H1 (cell line): ENCODE measurements at regions not wholly inside any gene's neighbourhood (a gene's known extent, or its start where the extent isn't known, plus 50 kb on each side); places are given as distances from the start of the nearest gene placed in this dataset.

Experiments used
- CTCF ChIA-PET: fragments of 300-600 bp; sonication (Branson Sonifier 250); formaldehyde crosslinking; loops from one replicate; lab custom pipeline; 2021; ENCODE audit not compliant: partially characterized antibody; lab: Charles Lee
- POLR2A ChIA-PET: fragments of 300-600 bp; sonication (Branson Sonifier 250); formaldehyde crosslinking; loops from one replicate; lab custom pipeline; 2021; ENCODE audit warnings: inconsistent platforms; ENCODE audit not compliant: partially characterized antibody; lab: Charles Lee
- DNase-seq, 2 experiments: peaks; one replicate each; pipeline versions ENCODE4 v3.0.0 to v3.0.0-alpha.2; 2010 to 2022; ENCODE audit warnings: low spot score in 2 of 2, low read depth in 1 of 2, mixed read lengths in 1 of 2
- FAIRE-seq: peaks from 2 replicates; lab custom pipeline; 2011; peaks lifted over from hg19 to GRCh38; lab: Jason Lieb, UNC
- H2AFZ ChIP-seq: 2 replicates; pipeline ENCODE4 v1.8.1; 2012; ENCODE audit warnings: low read length, inconsistent platforms
- H2AK5ac ChIP-seq: 2 replicates; pipeline ENCODE4 v1.6.1; 2013; ENCODE audit warnings: low read depth, low read length
- H2BK120ac ChIP-seq: replicated peaks from 2 replicates; pipeline ENCODE3; 2013; ENCODE audit warnings: low read depth, low read length, inconsistent platforms
- H2BK12ac ChIP-seq: 2 replicates; pipeline ENCODE4 v1.6.1; 2013; ENCODE audit warnings: low read depth, low read length
- H2BK15ac ChIP-seq: 2 replicates; pipeline ENCODE4 v1.6.1; 2013; ENCODE audit warnings: low read length
- H2BK20ac ChIP-seq: 2 replicates; pipeline ENCODE4 v1.6.1; 2013; ENCODE audit warnings: low read length
- H2BK5ac ChIP-seq: 2 replicates; pipeline ENCODE4 v1.6.1; 2013; ENCODE audit warnings: low read depth, low read length
- H3K14ac ChIP-seq: 2 replicates; pipeline ENCODE4 v1.6.1; 2013; ENCODE audit warnings: inconsistent platforms; ENCODE audit not compliant: insufficient read length
- H3K18ac ChIP-seq: 2 replicates; pipeline ENCODE4 v1.6.1; 2013; ENCODE audit warnings: low read length; ENCODE audit errors: extremely low read depth
- H3K23ac ChIP-seq: 2 replicates; pipeline ENCODE4 v1.6.1; 2013; ENCODE audit warnings: inconsistent platforms; ENCODE audit not compliant: insufficient read length
- H3K23me2 ChIP-seq: 2 replicates; pipeline ENCODE4 v1.6.1; 2013; ENCODE audit warnings: low read depth, low read length
- H3K27ac ChIP-seq: 2 replicates; pipeline ENCODE4 v1.6.1; 2011; ENCODE audit warnings: low read depth, low read length, inconsistent platforms
- H3K27me3 ChIP-seq, 4 experiments: replicated peaks in 1 of 4; 1 replicate in 1 of 4; 2 replicates in 3 of 4; pipeline versions ENCODE4 v1.6.1 to v1.8.1; 2011 to 2013; ENCODE audit warnings: low read length in 3 of 4, mild to moderate bottlenecking in 3 of 4, inconsistent platforms in 2 of 4, mixed read lengths in 2 of 4, moderate library complexity in 1 of 4; ENCODE audit not compliant: control insufficient read depth in 3 of 4, insufficient read depth in 3 of 4; ENCODE audit errors: extremely low read depth in 1 of 4
- H3K36me3 ChIP-seq, 4 experiments: 2 replicates each; pipeline versions ENCODE4 v1.6.1 to v1.8.1; 2011 to 2013; ENCODE audit warnings: mild to moderate bottlenecking in 4 of 4, low read length in 3 of 4, moderate library complexity in 2 of 4, control low read depth in 1 of 4, inconsistent platforms in 1 of 4; ENCODE audit not compliant: insufficient read depth in 4 of 4, control insufficient read depth in 2 of 4
- H3K4ac ChIP-seq: replicated peaks from 2 replicates; pipeline ENCODE3; 2013; ENCODE audit warnings: low read length, low read depth, mixed read lengths, inconsistent platforms; ENCODE audit not compliant: insufficient read length
- H3K4me1 ChIP-seq, 4 experiments: replicated peaks in 1 of 4; 1 replicate in 1 of 4; 2 replicates in 3 of 4; pipeline versions ENCODE4 v1.6.1 to v1.8.1; 2011 to 2013; ENCODE audit warnings: low read length in 3 of 4, inconsistent platforms in 2 of 4, mixed read lengths in 1 of 4; ENCODE audit not compliant: insufficient read depth in 4 of 4, control insufficient read depth in 3 of 4
- H3K4me2 ChIP-seq, 2 experiments: 2 replicates each; pipeline versions ENCODE4 v1.6.1 to v1.8.1; 2011 to 2013; ENCODE audit warnings: low read depth in 2 of 2, low read length in 2 of 2, control low read depth in 1 of 2, inconsistent platforms in 1 of 2, mild to moderate bottlenecking in 1 of 2; ENCODE audit not compliant: insufficient read depth in 1 of 2
- H3K4me3 ChIP-seq, 4 experiments: fragments of 200-600, 300-600 bp in 1 of 4; sonication (generic), shearing (Covaris generic), sonication (Bioruptor Twin) in 1 of 4; 2 replicates each; pipeline versions ENCODE4 v1.5.1 to v1.8.1; 2011 to 2016; ENCODE audit warnings: low read length in 4 of 4, low read depth in 3 of 4, control low read depth in 2 of 4, inconsistent platforms in 2 of 4, mild to moderate bottlenecking in 2 of 4, mixed read lengths in 1 of 4, moderate library complexity in 1 of 4; ENCODE audit not compliant: insufficient read depth in 2 of 4; ENCODE audit errors: extremely low read depth in 1 of 4
- H3K56ac ChIP-seq: replicated peaks from 2 replicates; pipeline ENCODE3; 2013; ENCODE audit warnings: low read depth, mild to moderate bottlenecking, mixed read lengths, low read length, inconsistent platforms; ENCODE audit not compliant: insufficient read length
- H3K79me1 ChIP-seq: 2 replicates; pipeline ENCODE4 v1.6.1; 2013; ENCODE audit warnings: low read depth, low read length, control low read depth
- H3K79me2 ChIP-seq, 2 experiments: 2 replicates each; pipeline versions ENCODE4 v1.6.1 to v1.8.1; 2012 to 2013; ENCODE audit warnings: low read length in 2 of 2, mild to moderate bottlenecking in 2 of 2, inconsistent platforms in 1 of 2; ENCODE audit not compliant: insufficient read depth in 2 of 2, control insufficient read depth in 1 of 2
- H3K9ac ChIP-seq, 4 experiments: replicated peaks in 1 of 4; 1 replicate in 1 of 4; 2 replicates in 3 of 4; pipeline versions ENCODE4 v1.6.1 to v1.8.1; 2011 to 2013; ENCODE audit warnings: low read depth in 3 of 4, low read length in 3 of 4, control low read depth in 2 of 4, mild to moderate bottlenecking in 2 of 4, moderate library complexity in 2 of 4, inconsistent platforms in 1 of 4; ENCODE audit errors: extremely low read depth in 1 of 4
- H3K9me3 ChIP-seq, 2 experiments: 2 replicates each; pipeline versions ENCODE4 v1.6.1 to v1.8.1; 2012 to 2013; ENCODE audit warnings: mild to moderate bottlenecking in 2 of 2, moderate library complexity in 2 of 2, control low read depth in 1 of 2, inconsistent platforms in 1 of 2, low read depth in 1 of 2, low read length in 1 of 2, mixed read lengths in 1 of 2; ENCODE audit not compliant: insufficient read depth in 2 of 2
- H4K20me1 ChIP-seq, 2 experiments: replicated peaks in 1 of 2; 2 replicates each; pipeline versions ENCODE3 to v1.8.1; 2011 to 2013; ENCODE audit warnings: inconsistent platforms in 2 of 2, low read length in 2 of 2, mild to moderate bottlenecking in 1 of 2; ENCODE audit not compliant: insufficient read depth in 2 of 2, control insufficient read depth in 1 of 2
- H4K5ac ChIP-seq: 2 replicates; pipeline ENCODE4 v1.6.1; 2013; ENCODE audit warnings: low read length, low read depth, mixed read lengths, inconsistent platforms; ENCODE audit not compliant: insufficient read length
- H4K8ac ChIP-seq: 2 replicates; pipeline ENCODE4 v1.8.0; 2013; ENCODE audit warnings: mild to moderate bottlenecking, moderate library complexity, low read length, inconsistent platforms; ENCODE audit not compliant: insufficient read depth; ENCODE audit errors: extremely low read depth
- H4K91ac ChIP-seq: replicated peaks from 2 replicates; pipeline ENCODE3; 2013; ENCODE audit warnings: low read length, mixed read lengths, inconsistent platforms; ENCODE audit not compliant: insufficient read length
- BACH1 ChIP-seq: IDR thresholded peaks from 2 replicates; pipeline ENCODE4 v1.6.1; 2012; ENCODE audit warnings: low read length, improper control_type of control experiment
- BCL11A ChIP-seq, 2 experiments: IDR thresholded peaks; one replicate each; pipeline ENCODE4 v1.6.1; 2011; ENCODE audit warnings: low read depth in 2 of 2, low read length in 2 of 2, mild to moderate bottlenecking in 2 of 2
- CBX5 ChIP-seq: fragments of 300-800, 300-1000 bp; sonication (generic); IDR thresholded peaks from 2 replicates; pipeline ENCODE4 v1.7.1; 2016; ENCODE audit warnings: antibody characterized with exemption, low read length, low read depth
- CREB1 ChIP-seq: IDR thresholded peaks from 2 replicates; pipeline ENCODE4 v1.6.1; 2012; ENCODE audit warnings: inconsistent platforms
- E2F6 ChIP-seq: IDR thresholded peaks from 2 replicates; pipeline ENCODE4 v1.6.1; 2012; ENCODE audit warnings: inconsistent platforms
- GTF2F1 ChIP-seq: IDR thresholded peaks from 2 replicates; pipeline ENCODE4 v1.6.1; 2012; ENCODE audit warnings: low read depth, low read length, improper control_type of control experiment, borderline replicate concordance
- KDM1A ChIP-seq: fragments of 200-600, 300-600 bp; sonication (generic); IDR thresholded peaks from 2 replicates; pipeline ENCODE4 v1.7.1; 2016; ENCODE audit warnings: mild to moderate bottlenecking, low read length, borderline replicate concordance
- MAFK ChIP-seq: IDR thresholded peaks from 2 replicates; pipeline ENCODE4 v1.6.1; 2012; ENCODE audit warnings: low read depth, mild to moderate bottlenecking, improper control_type of control experiment, low read length
- POLR2A ChIP-seq, 2 experiments: IDR thresholded peaks; 1 replicate in 1 of 2; 2 replicates in 1 of 2; pipeline ENCODE4 v1.6.1; 2011; ENCODE audit warnings: low read depth in 2 of 2, low read length in 2 of 2, mild to moderate bottlenecking in 2 of 2; ENCODE audit errors: control extremely low read depth in 1 of 2
- RAD21 ChIP-seq, 2 experiments: IDR thresholded peaks in 1 of 2; conservative IDR thresholded peaks in 1 of 2; 2 replicates each; pipeline ENCODE4 v1.6.1; 2011; ENCODE audit warnings: low read depth in 2 of 2, low read length in 2 of 2, improper control_type of control experiment in 1 of 2, inconsistent platforms in 1 of 2, mild to moderate bottlenecking in 1 of 2, moderate library complexity in 1 of 2
- RXRA ChIP-seq: IDR thresholded peaks from 2 replicates; pipeline ENCODE4 v1.6.1; 2011; ENCODE audit warnings: low read depth, mild to moderate bottlenecking, low read length, moderate library complexity; ENCODE audit not compliant: insufficient read depth
- SIRT6 ChIP-seq: IDR thresholded peaks from one replicate; pipeline ENCODE4 v1.7.1; 2012; ENCODE audit warnings: low read length, inconsistent platforms
- SIX5 ChIP-seq: IDR thresholded peaks from 2 replicates; pipeline ENCODE4 v1.6.1; 2011; ENCODE audit warnings: mild to moderate bottlenecking, low read depth, low read length
- SUZ12 ChIP-seq: fragments of 200-600 bp; sonication (generic); IDR thresholded peaks from 2 replicates; pipeline ENCODE4 v1.6.1; 2012; ENCODE audit warnings: mild to moderate bottlenecking, inconsistent platforms, low read length, moderate library complexity, mixed read lengths
- TAF7 ChIP-seq: optimal IDR thresholded peaks from 2 replicates; pipeline ENCODE3; 2011; ENCODE audit warnings: low read depth, mild to moderate bottlenecking, inconsistent platforms, low read length, moderate library complexity, borderline replicate concordance
- WGBS, 2 experiments: shearing (Covaris generic) in 1 of 2; methylation state at CpG; one replicate each; pipeline versions ENCODE4 v1.1.6 to v1.1.7; 2013 to 2015; ENCODE audit warnings: low lambda C conversion rate in 2 of 2, mixed read lengths in 2 of 2, inconsistent platforms in 1 of 2, low coverage in 1 of 2, missing lambda C conversion rate in 1 of 2; ENCODE audit not compliant: insufficient replicate concordance in 2 of 2, insufficient coverage in 1 of 2, insufficient read length in 1 of 2; ENCODE audit errors: extremely low coverage in 1 of 2, missing lambda C conversion rate in 1 of 2; 5-methylcytosine and 5-hydroxymethylcytosine counted together

GRCh38 chr2:43051338-43051737 lies 175.1 kb downstream of the ZFP36L2 start:
- Histone ChIP-seq H2BK20ac (no peak overlapping the region), H2AK5ac (no peak overlapping the region), H4K20me1 (no peaks in the 10 kb centered on the region), H3K27ac (no peak overlapping the region), H2BK15ac (no peak overlapping the region), H3K27me3 (no peaks in the 10 kb centered on the region; a peak in 2 of 7 replicates), H3K9me3 (no peaks in the 10 kb centered on the region), H3K56ac (no peak overlapping the region), H3K23ac (no peak overlapping the region), H4K91ac (no peak overlapping the region), H3K9ac (no peak overlapping the region), H4K8ac (no peak overlapping the region), H3K4me2 (no peak overlapping the region), H3K79me1 (no peaks in the 10 kb centered on the region), H3K4me1 (peaks cover 0 to 2% (median 0%) of the 10 kb centered on the region in 4 experiments; a peak in 2 of 7 replicates), H3K18ac (no peak overlapping the region), H3K14ac (no peak overlapping the region), H3K4ac (no peak overlapping the region), H2BK120ac (no peak overlapping the region), H2AFZ (no peak overlapping the region), H3K36me3 (no peaks in the 10 kb centered on the region), H2BK5ac (no peak overlapping the region), H3K23me2 (no peaks in the 10 kb centered on the region), H3K79me2 (no peaks in the 10 kb centered on the region), H3K4me3 (no peak overlapping the region), H4K5ac (no peak overlapping the region), H2BK12ac (no peak overlapping the region)
- POLR2A ChIA-PET, result interaction anchor here (0.7 to 0.9 kb wide), 2 partner anchors 128 to 167 kb away, joined by 3 read pairs; no protein-coding TSS in a partner anchor
- FAIRE-seq (no peak), DNase-seq (no peak)
- CTCF ChIA-PET, result interaction anchor here (1.1 to 1.9 kb wide), 5 partner anchors 10 to 68 kb away, joined by 3 to 7 read pairs (median 3); no protein-coding TSS in a partner anchor
- WGBS, 2 experiments, result 90% methylated on average over 7 of the region's 8 CpGs; no CpG with 5 or more reads in 1 of the 2 experiments
- TF ChIP-seq BCL11A (IDR thresholded peaks at IDR 0.05; ENCODE audit: low read depth in 2 of 2, low read length in 2 of 2), result no peak
- no peak for TF ChIP-seq KDM1A
- TF ChIP-seq BACH1, result no peak
- no peak for TF ChIP-seq SUZ12
- no peak for TF ChIP-seq CBX5
- no peak for TF ChIP-seq POLR2A (IDR thresholded peaks at IDR 0.05; ENCODE audit: control extremely low read depth in 1 of 2, low read depth in 2 of 2, low read length in 2 of 2)
- no peak for TF ChIP-seq E2F6
- no peak for TF ChIP-seq SIX5
- TF ChIP-seq RXRA, result no peak
- TF ChIP-seq RAD21 (IDR thresholded peaks at IDR 0.05 in 1 of 2, conservative IDR thresholded peaks at IDR 0.05 in 1 of 2; ENCODE audit: low read depth in 2 of 2, low read length in 2 of 2), result no peak
- TF ChIP-seq CREB1, result no peak
- TF ChIP-seq MAFK, result no peak
- no peak for TF ChIP-seq SIRT6
- no peak for TF ChIP-seq TAF7
- no peak for TF ChIP-seq GTF2F1
